A673 (cell line): ENCODE measurements at regions not wholly inside any gene's neighbourhood (a gene's known extent, or its start where the extent isn't known, plus 50 kb on each side); places are given as distances from the start of the nearest gene placed in this dataset.

Experiments
- BruUV-seq: library from RNA; stranded (reverse); fragments of 400-500 nt; replicated peaks from 2 replicates; lab custom pipeline; 2021; lab: Mats Ljungman, UMichigan
- CTCF ChIA-PET: fragments of 300-600 bp; sonication (Branson Sonifier 250); formaldehyde crosslinking; loops from one replicate; lab custom pipeline; 2022; ENCODE audit warnings: antibody characterized with exemption; lab: Charles Lee
- POLR2A ChIA-PET: fragments of 300-600 bp; sonication (Branson Sonifier 250); formaldehyde crosslinking; loops from one replicate; lab custom pipeline; 2022; ENCODE audit warnings: antibody characterized with exemption; ENCODE audit not compliant: low non-redundant PET; lab: Charles Lee
- DNase-seq: peaks from one replicate; pipeline ENCODE4 v3.0.0-alpha.2; 2015; ENCODE audit warnings: low spot score
- H3K27ac ChIP-seq: fragments of 200-600 bp; sonication (generic); 2 replicates; pipeline ENCODE4 v1.5.1; 2016; ENCODE audit warnings: mixed run types, low read depth, mild to moderate bottlenecking, mixed read lengths, antibody characterized with exemption, low read length; ENCODE audit not compliant: poor library complexity, severe bottlenecking
- H3K27me3 ChIP-seq: fragments of 200-600 bp; sonication (generic); replicated peaks from 2 replicates; pipeline ENCODE4 v1.6.1; 2017; ENCODE audit warnings: mixed run types, low read depth, mild to moderate bottlenecking, mixed read lengths, antibody characterized with exemption, low read length; ENCODE audit not compliant: insufficient read depth, poor library complexity
- H3K36me3 ChIP-seq: fragments of 200-600 bp; sonication (generic); 2 replicates; pipeline ENCODE4 v1.6.1; 2016; ENCODE audit warnings: mixed run types, mild to moderate bottlenecking, mixed read lengths, antibody characterized with exemption, low read length; ENCODE audit not compliant: insufficient read depth, poor library complexity, severe bottlenecking
- H3K4me1 ChIP-seq: fragments of 200-600 bp; sonication (generic); 2 replicates; pipeline ENCODE4 v1.6.1; 2017; ENCODE audit warnings: mixed run types, mild to moderate bottlenecking, mixed read lengths, antibody characterized with exemption, low read length; ENCODE audit not compliant: insufficient read depth, poor library complexity, severe bottlenecking
- H3K4me3 ChIP-seq: fragments of 200-600 bp; sonication (generic); 2 replicates; pipeline ENCODE4 v1.5.1; 2016; ENCODE audit warnings: low read depth, mixed run types, mild to moderate bottlenecking, mixed read lengths, low read length; ENCODE audit not compliant: poor library complexity, severe bottlenecking
- H3K9me3 ChIP-seq: fragments of 200-600 bp; sonication (generic); 2 replicates; pipeline ENCODE4 v1.6.1; 2016; ENCODE audit warnings: mixed run types, low read depth, mild to moderate bottlenecking, mixed read lengths, antibody characterized with exemption, low read length; ENCODE audit not compliant: poor library complexity, severe bottlenecking
- EZH2 ChIP-seq: fragments of 200-600 bp; sonication (generic); IDR thresholded peaks from 2 replicates; pipeline ENCODE4 v1.6.1; 2017; ENCODE audit warnings: borderline replicate concordance, low read depth, mild to moderate bottlenecking, mixed read lengths, antibody characterized with exemption, low read length; ENCODE audit not compliant: poor library complexity, severe bottlenecking
- intact Hi-C: fragments of 100-400 bp; cut with micrococcal nuclease; formaldehyde crosslinking; loops from one replicate; pipeline ENCODE4 v1.10.0; 2022; ENCODE audit not compliant: unreplicated experiment
- TF ChIP-seq, protein P1 (sequence below): fragments of 300-800, 200-600 bp; sonication (generic); conservative IDR thresholded peaks from 2 replicates; pipeline ENCODE4 v1.5.1; 2017; ENCODE audit warnings: low read depth, mild to moderate bottlenecking, antibody characterized with exemption, low read length, moderate library complexity, mixed read lengths

DNA sequence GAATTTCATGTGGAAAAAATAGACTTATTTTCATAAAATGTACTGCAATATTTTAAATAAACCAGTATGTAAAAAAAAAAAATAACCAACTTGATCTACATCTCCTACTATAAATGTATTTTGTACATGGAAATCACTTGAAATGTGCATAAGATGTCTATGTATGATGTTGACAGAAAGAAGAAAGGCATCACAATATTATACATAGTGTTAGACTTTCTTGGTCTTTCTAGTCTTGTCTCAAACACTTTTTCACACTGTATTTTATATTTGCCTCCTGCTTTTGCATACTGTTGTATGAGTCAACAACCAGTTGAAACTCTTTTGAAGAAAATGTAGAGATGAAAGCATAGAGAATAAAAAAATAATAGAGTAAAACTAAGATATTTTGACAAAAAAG lies 352.4 kb upstream of the MGAT4C start:
- TF ChIP-seq, protein P1, sequence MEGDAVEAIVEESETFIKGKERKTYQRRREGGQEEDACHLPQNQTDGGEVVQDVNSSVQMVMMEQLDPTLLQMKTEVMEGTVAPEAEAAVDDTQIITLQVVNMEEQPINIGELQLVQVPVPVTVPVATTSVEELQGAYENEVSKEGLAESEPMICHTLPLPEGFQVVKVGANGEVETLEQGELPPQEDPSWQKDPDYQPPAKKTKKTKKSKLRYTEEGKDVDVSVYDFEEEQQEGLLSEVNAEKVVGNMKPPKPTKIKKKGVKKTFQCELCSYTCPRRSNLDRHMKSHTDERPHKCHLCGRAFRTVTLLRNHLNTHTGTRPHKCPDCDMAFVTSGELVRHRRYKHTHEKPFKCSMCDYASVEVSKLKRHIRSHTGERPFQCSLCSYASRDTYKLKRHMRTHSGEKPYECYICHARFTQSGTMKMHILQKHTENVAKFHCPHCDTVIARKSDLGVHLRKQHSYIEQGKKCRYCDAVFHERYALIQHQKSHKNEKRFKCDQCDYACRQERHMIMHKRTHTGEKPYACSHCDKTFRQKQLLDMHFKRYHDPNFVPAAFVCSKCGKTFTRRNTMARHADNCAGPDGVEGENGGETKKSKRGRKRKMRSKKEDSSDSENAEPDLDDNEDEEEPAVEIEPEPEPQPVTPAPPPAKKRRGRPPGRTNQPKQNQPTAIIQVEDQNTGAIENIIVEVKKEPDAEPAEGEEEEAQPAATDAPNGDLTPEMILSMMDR = no peak
- no peak for TF ChIP-seq EZH2
- Histone ChIP-seq H3K4me1 (peaks cover 6% of the 10 kb centered on the region), H3K4me3 (no peak overlapping the region), H3K27ac (no peak overlapping the region), H3K27me3 (no peaks in the 10 kb centered on the region), H3K36me3 (no peaks in the 10 kb centered on the region), H3K9me3 (no peaks in the 10 kb centered on the region)
- no TSS peak for BruUV-seq
- DNase-seq = no peak
- ChIA-PET POLR2A (no interaction called here), CTCF (no interaction called here)
- intact Hi-C loops = no loop called here

DNA sequence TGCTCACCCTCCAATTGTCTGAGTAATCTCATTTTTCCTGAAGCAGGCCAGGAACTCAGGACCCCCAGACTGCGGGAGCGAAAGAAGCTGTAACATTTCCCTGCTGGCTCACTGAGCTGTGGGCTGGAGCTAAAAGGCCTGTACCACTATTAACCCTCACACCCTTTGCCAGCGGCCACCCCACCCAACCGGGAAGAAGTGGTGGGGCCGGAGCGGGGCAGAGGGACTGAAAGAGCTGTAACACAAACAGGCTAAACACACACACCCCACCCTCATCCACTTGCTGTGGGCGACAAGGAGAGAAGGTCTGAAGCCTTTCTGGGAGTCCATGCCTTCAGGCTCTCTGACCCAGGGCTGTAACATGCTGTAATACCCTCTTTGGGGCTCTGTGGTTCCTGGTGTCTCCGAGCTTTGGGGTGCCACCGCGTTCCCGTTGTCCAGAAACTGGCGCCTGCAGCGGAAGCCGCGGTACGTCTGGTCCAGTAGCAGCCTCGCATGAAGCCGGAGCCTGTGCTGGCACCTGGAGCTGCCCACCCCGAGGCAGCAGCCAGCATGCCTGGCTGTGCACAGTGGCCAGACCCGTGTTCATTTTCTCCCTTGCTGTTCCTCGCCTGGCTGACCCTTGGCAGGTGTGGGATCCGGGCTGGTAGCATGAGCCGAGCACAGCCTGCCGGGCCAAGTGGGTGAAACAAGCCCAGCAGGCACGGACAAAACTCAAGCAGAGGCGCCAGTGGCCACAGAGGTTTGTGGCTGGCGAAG lies 345.5 kb upstream of the MGAT4C start:
- H3K4me1 ChIP-seq = no peaks in the 10 kb centered on the region
- H3K27ac ChIP-seq = no peak overlapping the region
- H3K9me3 ChIP-seq = no peaks in the 10 kb centered on the region
- no peaks in the 10 kb centered on the region for H3K36me3 ChIP-seq
- H3K27me3 ChIP-seq = no peaks in the 10 kb centered on the region
- DNase-seq = no peak
- no peak overlapping the region for H3K4me3 ChIP-seq
- no peak for TF ChIP-seq EZH2
- TF ChIP-seq, protein P1 = no peak
- ChIA-PET CTCF (no interaction called here), POLR2A (no interaction called here)
- intact Hi-C loops = no loop called here
- BruUV-seq = no TSS peak

DNA sequence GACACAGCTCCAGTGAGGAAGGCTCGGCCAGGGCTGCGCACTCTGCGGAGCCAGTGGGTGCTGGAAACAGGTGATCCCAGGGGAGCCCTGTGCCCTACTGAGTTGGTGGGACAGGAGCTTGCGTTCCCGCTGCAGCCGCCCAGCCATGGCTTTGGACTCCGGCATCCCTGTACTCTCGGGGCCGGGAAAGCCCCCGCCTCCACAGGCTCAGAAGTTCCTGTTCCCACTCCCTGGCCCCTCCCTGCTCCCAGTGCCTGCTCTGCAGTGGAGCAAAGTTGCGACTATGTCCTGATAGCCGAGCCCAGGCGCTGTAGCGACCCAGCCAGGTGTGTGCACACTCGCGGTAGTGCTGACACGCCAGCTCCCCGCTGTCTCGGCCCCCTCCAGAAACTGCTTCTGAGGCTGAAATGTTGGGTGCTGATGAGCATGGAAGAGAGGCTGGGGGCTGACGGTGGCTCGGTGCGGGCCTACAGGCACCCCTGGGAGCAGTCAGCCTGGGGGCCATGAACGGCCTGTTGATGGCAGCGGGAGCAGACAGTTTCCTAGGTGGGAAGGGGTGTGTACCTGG lies 344.6 kb upstream of the MGAT4C start:
- no peak overlapping the region for H3K4me3 ChIP-seq
- TF ChIP-seq EZH2 = no peak
- TF ChIP-seq, protein P1 = no peak
- no peaks in the 10 kb centered on the region for H3K9me3 ChIP-seq
- ChIA-PET POLR2A (no interaction called here), CTCF (no interaction called here)
- no peaks in the 10 kb centered on the region for H3K36me3 ChIP-seq
- no TSS peak for BruUV-seq
- H3K27me3 ChIP-seq = no peaks in the 10 kb centered on the region
- DNase-seq = no peak
- H3K27ac ChIP-seq = no peak overlapping the region
- intact Hi-C loops = no loop called here
- H3K4me1 ChIP-seq = no peaks in the 10 kb centered on the region
